HUES48 (cell line): ENCODE measurements at regions not wholly inside any gene's neighbourhood (a gene's known extent, or its start where the extent isn't known, plus 50 kb on each side); places are given as distances from the start of the nearest gene placed in this dataset.

Experiments used
- H3K27ac ChIP-seq: one replicate; pipeline ENCODE4 v1.7.0; 2013; ENCODE audit warnings: low read depth, low read length, inconsistent platforms
- H3K27me3 ChIP-seq: 2 replicates; pipeline ENCODE4 v1.6.1; 2013; ENCODE audit warnings: mild to moderate bottlenecking, low read length; ENCODE audit not compliant: control insufficient read depth, insufficient read depth
- H3K36me3 ChIP-seq: 2 replicates; pipeline ENCODE4 v1.6.1; 2013; ENCODE audit warnings: low read length; ENCODE audit not compliant: control insufficient read depth, insufficient read depth
- H3K4me1 ChIP-seq: 2 replicates; pipeline ENCODE4 v1.6.1; 2013; ENCODE audit warnings: mild to moderate bottlenecking, low read length; ENCODE audit not compliant: control insufficient read depth, insufficient read depth
- H3K4me3 ChIP-seq: 2 replicates; pipeline ENCODE4 v1.5.1; 2013; ENCODE audit warnings: mild to moderate bottlenecking, low read depth, low read length
- H3K9ac ChIP-seq: 2 replicates; pipeline ENCODE4 v1.6.1; 2013; ENCODE audit warnings: mild to moderate bottlenecking, low read depth, low read length, moderate library complexity
- H3K9me3 ChIP-seq: 2 replicates; pipeline ENCODE4 v1.6.1; 2013; ENCODE audit warnings: low read length; ENCODE audit not compliant: control insufficient read depth, insufficient read depth

DNA sequence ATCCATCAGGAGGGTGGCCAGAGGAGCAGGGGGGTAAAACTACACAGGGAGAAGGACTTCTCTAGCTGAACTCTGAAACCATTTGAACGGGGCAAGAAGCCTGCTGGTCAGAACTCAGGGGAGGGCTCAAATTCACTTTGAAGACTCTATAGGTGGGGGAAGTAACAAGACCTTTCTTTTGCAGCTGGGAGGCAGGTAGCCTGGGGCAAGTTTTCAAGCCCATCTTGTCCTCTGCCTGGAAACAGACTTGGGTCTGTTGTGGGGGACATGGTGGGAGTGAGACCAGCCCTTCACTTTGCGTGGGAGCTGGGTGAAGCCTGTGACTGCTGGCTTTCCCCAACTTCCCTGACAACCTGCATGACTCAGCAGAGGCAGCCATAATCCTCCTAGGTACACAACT, 312.3 kb downstream of the SPRY1 start:
- Histone ChIP-seq H3K27ac (no peak overlapping the region), H3K27me3 (no peaks in the 10 kb centered on the region), H3K9ac (no peak overlapping the region), H3K4me3 (no peak overlapping the region), H3K36me3 (no peaks in the 10 kb centered on the region), H3K9me3 (no peaks in the 10 kb centered on the region), H3K4me1 (no peaks in the 10 kb centered on the region)

DNA sequence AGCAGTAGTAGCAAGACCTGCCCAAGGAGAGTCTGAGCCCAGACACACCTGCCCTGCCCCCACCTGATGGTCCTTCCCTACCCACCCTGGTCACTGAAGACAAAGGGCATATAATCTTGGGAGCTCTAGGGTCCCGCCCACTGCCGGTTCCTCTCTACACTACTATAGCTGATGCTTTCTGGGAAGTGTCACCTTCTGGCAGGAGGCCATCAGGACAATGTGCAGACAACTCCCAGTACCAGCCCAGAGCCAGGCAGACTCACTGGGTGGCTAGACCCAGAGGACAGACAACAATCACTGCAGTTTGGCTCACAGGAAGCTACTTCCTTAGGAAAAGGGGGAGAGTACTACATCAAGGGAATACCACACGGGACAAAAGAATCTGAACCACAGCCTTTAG, 312.7 kb downstream of the SPRY1 start:
- Histone ChIP-seq H3K4me3 (no peak overlapping the region), H3K36me3 (no peaks in the 10 kb centered on the region), H3K27me3 (no peaks in the 10 kb centered on the region), H3K9ac (no peak overlapping the region), H3K9me3 (no peaks in the 10 kb centered on the region), H3K4me1 (no peaks in the 10 kb centered on the region), H3K27ac (no peak overlapping the region)

DNA sequence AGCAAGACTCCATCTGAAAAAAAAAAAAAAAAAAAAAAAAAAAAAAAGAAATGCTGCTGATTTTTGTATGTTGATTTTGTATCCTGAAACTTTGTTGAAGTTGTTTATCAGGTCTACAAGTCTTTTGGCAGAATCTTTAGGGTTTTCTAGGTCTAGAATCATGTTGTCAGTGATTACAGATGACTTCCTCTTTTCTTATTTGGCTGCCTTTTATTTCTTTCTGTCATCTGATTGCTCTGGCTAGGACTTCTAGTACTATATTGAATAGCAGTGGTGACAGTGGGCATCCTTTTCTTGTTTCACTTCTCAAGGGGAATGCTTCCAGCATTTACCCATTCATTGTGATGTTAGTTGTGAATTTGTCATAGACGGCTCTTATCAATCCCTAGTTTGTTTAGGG, 334.4 kb downstream of the SPRY1 start:
- Histone ChIP-seq H3K36me3 (no peaks in the 10 kb centered on the region), H3K9ac (no peak overlapping the region)

DNA sequence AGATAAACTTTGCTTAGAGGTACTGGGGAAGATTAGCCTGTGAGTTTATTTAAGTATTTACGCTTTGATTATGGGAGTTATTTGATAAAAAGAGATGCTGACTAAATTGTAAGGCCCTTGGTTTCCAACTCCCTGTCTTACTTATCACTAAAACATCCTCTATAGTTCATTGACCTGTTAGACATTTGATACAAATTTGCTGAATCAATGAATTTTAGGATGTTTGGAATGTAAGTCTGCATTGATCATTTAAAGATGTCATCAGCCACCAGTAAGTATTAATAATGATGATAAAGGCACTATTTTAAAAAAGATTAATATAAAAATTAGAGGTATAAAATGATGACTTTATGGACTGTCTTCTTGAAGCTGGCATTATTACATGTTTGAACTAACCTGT, 340.6 kb downstream of the SPRY1 start:
- Histone ChIP-seq H3K27ac (no peak overlapping the region), H3K9me3 (no peaks in the 10 kb centered on the region), H3K27me3 (no peaks in the 10 kb centered on the region), H3K4me3 (no peak overlapping the region), H3K9ac (no peak overlapping the region), H3K36me3 (no peaks in the 10 kb centered on the region), H3K4me1 (no peaks in the 10 kb centered on the region)

More for the DNA sequence above, 334.4 kb downstream of the SPRY1 start:
- Histone ChIP-seq H3K27ac (no peak overlapping the region), H3K9me3 (no peaks in the 10 kb centered on the region), H3K27me3 (no peaks in the 10 kb centered on the region), H3K4me1 (no peaks in the 10 kb centered on the region), H3K4me3 (no peak overlapping the region)

DNA sequence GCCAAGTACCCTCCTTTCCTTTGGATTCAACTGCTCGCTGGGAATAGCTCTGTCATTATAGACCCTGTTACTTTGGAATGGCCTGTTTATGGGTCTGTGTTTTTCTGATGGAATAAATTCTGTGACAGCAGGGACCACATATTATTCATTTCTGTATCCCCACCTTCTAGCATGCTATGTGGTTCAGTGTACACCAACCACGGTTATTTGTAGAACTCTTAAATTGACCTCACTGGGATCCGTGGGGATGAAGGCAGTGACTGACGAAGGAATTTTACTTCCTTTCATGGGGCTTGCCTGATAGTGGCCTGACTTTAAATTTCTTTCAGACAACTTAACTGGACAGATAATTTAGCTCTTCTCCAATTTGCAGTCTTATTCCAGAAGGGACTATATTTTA, 343.2 kb downstream of the SPRY1 start:
- Histone ChIP-seq H3K27me3 (no peaks in the 10 kb centered on the region), H3K36me3 (no peaks in the 10 kb centered on the region), H3K9me3 (no peaks in the 10 kb centered on the region), H3K4me1 (no peaks in the 10 kb centered on the region), H3K27ac (no peak overlapping the region), H3K4me3 (no peak overlapping the region), H3K9ac (no peak overlapping the region)

DNA sequence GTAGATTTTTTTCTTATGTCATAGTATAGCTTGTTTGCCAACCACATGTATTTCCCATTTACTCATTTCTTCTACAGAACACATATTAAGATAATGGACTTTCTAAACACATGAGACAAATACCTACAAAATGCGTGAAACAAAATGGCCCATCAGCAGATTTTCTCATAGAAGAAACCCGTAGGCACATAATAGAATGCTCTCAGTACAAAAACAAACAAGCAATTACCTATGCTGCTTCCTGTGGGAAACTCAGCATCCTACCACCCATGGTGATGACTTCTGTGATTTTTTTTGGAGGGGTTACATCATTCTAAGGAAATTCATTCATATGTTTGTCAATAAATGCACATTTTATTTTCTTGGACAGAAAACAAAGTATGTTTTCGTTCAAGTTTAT, 343.6 kb downstream of the SPRY1 start:
- Histone ChIP-seq H3K9me3 (no peaks in the 10 kb centered on the region), H3K9ac (no peak overlapping the region), H3K36me3 (no peaks in the 10 kb centered on the region), H3K27me3 (no peaks in the 10 kb centered on the region), H3K4me3 (no peak overlapping the region), H3K4me1 (no peaks in the 10 kb centered on the region), H3K27ac (no peak overlapping the region)

DNA sequence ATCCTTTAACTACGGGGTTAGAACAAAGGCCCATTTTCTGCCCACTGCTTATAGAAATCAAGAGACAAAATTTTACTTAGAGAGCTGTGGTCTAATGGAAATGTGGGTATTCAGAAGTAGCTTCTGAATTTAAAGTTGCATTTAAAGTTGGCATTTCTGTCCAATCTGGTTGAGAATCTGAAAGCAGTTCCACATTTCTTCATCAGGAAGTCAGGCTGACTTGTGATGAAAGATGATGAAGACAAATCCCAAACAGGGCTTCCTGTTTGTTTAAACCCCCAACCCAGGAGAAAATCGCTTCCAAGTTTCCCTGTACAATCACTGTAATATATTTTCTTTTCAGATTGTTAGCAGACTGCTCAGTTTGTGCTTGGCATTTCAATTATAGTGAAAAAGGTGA, 345.3 kb downstream of the SPRY1 start:
- no peaks in the 10 kb centered on the region for H3K4me1 ChIP-seq
- no peak overlapping the region for H3K27ac ChIP-seq
- H3K27me3 ChIP-seq, result no peaks in the 10 kb centered on the region
- no peaks in the 10 kb centered on the region for H3K9me3 ChIP-seq
- H3K36me3 ChIP-seq, result no peaks in the 10 kb centered on the region
- no peak overlapping the region for H3K4me3 ChIP-seq
- no peak overlapping the region for H3K9ac ChIP-seq

DNA sequence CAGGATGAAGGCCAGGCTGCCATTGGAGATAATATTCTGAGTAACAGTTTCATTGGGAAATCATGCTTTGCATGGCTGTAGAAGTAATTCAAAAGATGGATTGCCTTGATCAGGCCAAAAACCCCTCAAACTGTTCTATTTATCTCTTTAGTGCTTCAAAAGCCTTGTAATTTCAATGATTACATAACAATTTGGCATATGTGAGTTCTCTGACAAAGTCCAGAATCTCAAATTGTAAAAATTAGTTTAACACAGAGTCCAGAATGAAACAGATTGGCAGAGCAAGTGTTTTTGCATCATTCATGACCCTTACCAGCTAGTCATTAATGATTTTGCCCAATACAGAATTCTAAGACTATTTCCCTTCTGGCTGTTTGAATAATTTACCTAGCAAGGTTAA, 347.3 kb downstream of the SPRY1 start:
- Histone ChIP-seq H3K9me3 (no peaks in the 10 kb centered on the region), H3K27me3 (no peaks in the 10 kb centered on the region), H3K4me3 (no peak overlapping the region), H3K4me1 (no peaks in the 10 kb centered on the region), H3K9ac (no peak overlapping the region), H3K36me3 (no peaks in the 10 kb centered on the region), H3K27ac (no peak overlapping the region)

DNA sequence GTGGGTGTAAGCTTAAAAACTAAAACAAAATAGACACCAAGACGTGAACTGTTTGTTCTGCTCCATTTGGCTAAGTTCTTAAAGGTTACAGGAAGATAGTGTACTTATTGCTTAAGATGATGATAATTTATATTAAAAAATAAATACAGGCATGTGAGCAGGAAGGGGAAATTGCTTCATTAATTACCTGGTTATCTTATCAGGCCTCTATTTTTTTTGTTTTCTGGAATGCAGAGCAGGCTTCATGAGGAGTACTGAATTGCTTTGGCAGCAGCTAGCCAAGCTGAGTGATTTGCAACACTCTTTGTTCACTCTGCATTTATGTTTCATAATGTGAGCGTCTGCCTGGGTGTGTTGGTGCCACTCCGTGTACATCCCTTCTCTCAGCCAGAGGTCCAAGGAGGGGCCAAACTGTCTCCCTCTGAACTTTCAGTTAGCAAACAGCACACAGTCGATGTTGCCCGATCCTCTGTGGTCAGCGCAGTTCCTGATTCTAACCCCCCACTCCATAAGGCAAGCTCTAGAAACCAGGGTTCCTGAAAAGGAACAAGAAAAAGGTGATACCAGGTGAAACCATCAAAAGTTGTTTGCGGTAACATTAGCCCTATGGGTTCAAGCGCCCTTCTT, 348.2 kb downstream of the SPRY1 start:
- H3K9me3 ChIP-seq, result no peaks in the 10 kb centered on the region
- no peaks in the 10 kb centered on the region for H3K27me3 ChIP-seq
- no peak overlapping the region for H3K9ac ChIP-seq
- no peak overlapping the region for H3K27ac ChIP-seq
- H3K4me3 ChIP-seq, result no peak overlapping the region
- peaks cover 2% of the 10 kb centered on the region for H3K4me1 ChIP-seq
- H3K36me3 ChIP-seq, result no peaks in the 10 kb centered on the region

DNA sequence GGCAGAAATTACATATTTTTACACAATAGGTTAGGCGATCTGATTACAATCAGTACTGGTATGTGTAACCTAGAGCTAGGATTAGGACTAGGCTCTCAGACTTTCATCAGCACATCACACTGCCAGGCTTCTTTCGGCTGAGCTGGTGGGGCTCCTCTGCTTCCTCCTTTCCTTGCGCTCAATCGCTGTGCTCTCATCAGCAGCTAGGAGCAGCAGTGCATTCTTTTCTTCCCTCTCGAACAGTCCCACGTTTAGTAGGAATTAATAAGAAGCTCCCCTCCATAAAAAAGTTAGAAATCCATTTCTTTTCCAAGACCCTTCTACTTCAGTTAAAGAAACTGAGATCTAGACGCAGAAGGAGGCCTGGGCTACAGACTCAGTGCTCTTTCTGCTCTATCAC, 350.4 kb downstream of the SPRY1 start:
- Histone ChIP-seq H3K36me3 (no peaks in the 10 kb centered on the region), H3K9ac (no peak overlapping the region), H3K4me1 (peaks cover 8% of the 10 kb centered on the region), H3K9me3 (no peaks in the 10 kb centered on the region), H3K27me3 (no peaks in the 10 kb centered on the region), H3K27ac (no peak overlapping the region), H3K4me3 (no peak overlapping the region)

DNA sequence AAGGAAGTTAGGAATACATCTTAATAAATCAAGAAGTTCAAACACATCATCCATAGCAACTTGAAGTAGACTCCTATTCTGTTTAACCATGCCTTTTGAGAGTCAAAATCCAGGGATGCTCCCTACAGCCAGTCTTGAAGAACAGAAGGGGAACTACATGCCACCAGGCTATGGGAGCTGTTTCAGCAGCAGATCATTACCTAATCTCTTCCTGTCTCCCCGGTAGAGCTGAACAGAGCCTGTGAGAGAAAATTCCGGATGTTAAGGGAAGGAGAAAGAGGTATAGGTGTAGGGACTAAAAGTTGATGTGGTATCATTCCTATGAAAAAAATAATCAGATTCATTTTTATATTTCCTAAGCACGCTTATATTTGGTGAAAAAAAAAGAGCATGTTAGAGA, 352.2 kb downstream of the SPRY1 start:
- Histone ChIP-seq H3K27me3 (no peaks in the 10 kb centered on the region), H3K9me3 (no peaks in the 10 kb centered on the region), H3K27ac (no peak overlapping the region), H3K9ac (no peak overlapping the region), H3K4me3 (no peak overlapping the region), H3K4me1 (peaks cover 8% of the 10 kb centered on the region), H3K36me3 (no peaks in the 10 kb centered on the region)

DNA sequence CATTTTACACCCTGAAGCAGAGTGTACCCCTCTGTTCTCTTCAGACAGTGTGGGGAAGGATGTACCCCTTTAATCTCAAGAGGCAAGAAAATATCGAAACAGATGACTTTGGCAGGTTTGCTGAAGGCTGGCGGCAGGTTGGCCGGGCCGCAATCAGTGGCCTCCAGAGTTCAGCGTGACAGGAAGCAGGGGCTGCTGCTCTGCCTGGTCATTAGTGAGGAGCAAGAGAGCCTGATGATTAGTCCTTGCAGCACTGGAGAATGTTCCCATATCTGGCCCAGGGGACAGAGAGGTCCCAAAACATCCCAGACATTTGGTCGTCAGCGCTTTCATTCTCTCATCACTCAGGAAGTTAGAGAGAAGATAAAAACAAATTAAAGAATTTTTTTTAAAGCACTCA, 352.8 kb downstream of the SPRY1 start:
- Histone ChIP-seq H3K36me3 (no peaks in the 10 kb centered on the region), H3K9me3 (no peaks in the 10 kb centered on the region), H3K4me3 (no peak overlapping the region), H3K27ac (peak overlapping the region; percentile 25), H3K27me3 (no peaks in the 10 kb centered on the region), H3K9ac (no peak overlapping the region), H3K4me1 (peaks cover 8% of the 10 kb centered on the region)
